Thymus (tissue), 11 donors: ENCODE measurements at regions not wholly inside any gene's neighbourhood (a gene's known extent, or its start where the extent isn't known, plus 50 kb on each side); places are given as distances from the start of the nearest gene placed in this dataset.

Source experiments
- DNase-seq, 9 donors: peaks; one replicate each; pipeline ENCODE4 v3.0.0-alpha.2; 2013; ENCODE audit warnings: low spot score in 9 of 9, low read depth in 6 of 9, missing footprints in 1 of 9
- H3K27ac ChIP-seq, 2 donors: one replicate each; pipeline ENCODE4 v1.5.1; 2013; ENCODE audit warnings: control low read depth in 1 of 2, low read depth in 1 of 2, low read length in 1 of 2, mild to moderate bottlenecking in 1 of 2, moderate library complexity in 1 of 2
- H3K27me3 ChIP-seq, 2 donors: one replicate each; pipeline ENCODE4 v1.5.1; 2013; ENCODE audit warnings: low read length in 1 of 2; ENCODE audit not compliant: control insufficient read depth in 2 of 2, insufficient read depth in 1 of 2
- H3K36me3 ChIP-seq, 2 donors: one replicate each; pipeline ENCODE4 v1.5.1; 2013; ENCODE audit warnings: low read length in 1 of 2, mild to moderate bottlenecking in 1 of 2, moderate library complexity in 1 of 2; ENCODE audit not compliant: control insufficient read depth in 2 of 2, insufficient read depth in 2 of 2
- H3K4me1 ChIP-seq, 2 donors: one replicate each; pipeline ENCODE4 v1.5.1; 2013; ENCODE audit warnings: low read length in 2 of 2; ENCODE audit not compliant: control insufficient read depth in 2 of 2, insufficient read depth in 2 of 2
- H3K4me3 ChIP-seq, 2 donors: one replicate each; pipeline ENCODE4 v1.5.1; 2013; ENCODE audit warnings: low read length in 2 of 2, control low read depth in 1 of 2, mild to moderate bottlenecking in 1 of 2
- H3K9me3 ChIP-seq, 2 donors: one replicate each; pipeline ENCODE4 v1.5.1; 2013; ENCODE audit warnings: low read length in 1 of 2, mild to moderate bottlenecking in 1 of 2; ENCODE audit not compliant: control insufficient read depth in 2 of 2, insufficient read depth in 1 of 2
- WGBS: extraction: QIAGEN DNeasy Blood & Tissue Kit; methylation state at CpG from one replicate; pipeline ENCODE4 v1.1.7; 2013; 5-methylcytosine and 5-hydroxymethylcytosine counted together
- donor health status: healthy.

- no peak overlapping the region for H3K4me3 ChIP-seq
- H3K27ac ChIP-seq: no peak overlapping the region
- H3K36me3 ChIP-seq: no peaks in the 10 kb centered on the region
- no peaks in the 10 kb centered on the region for H3K4me1 ChIP-seq
- WGBS: 99% methylated on average over 1 of the region's 1 CpG
- H3K9me3 ChIP-seq: no peaks in the 10 kb centered on the region
- H3K27me3 ChIP-seq: no peaks in the 10 kb centered on the region
- DNase-seq: no peak
These were observed 435.2 kb upstream of the SEMA3D start for GRCh38 chr7:85622059-85622458.

- no peak overlapping the region for H3K27ac ChIP-seq
- H3K36me3 ChIP-seq: no peaks in the 10 kb centered on the region
- 10% methylated on average over 3 of the region's 3 CpGs for WGBS
- no peaks in the 10 kb centered on the region for H3K9me3 ChIP-seq
- DNase-seq: no peak
- no peaks in the 10 kb centered on the region for H3K27me3 ChIP-seq
- no peaks in the 10 kb centered on the region for H3K4me1 ChIP-seq
- H3K4me3 ChIP-seq: no peak overlapping the region
These were observed 434.3 kb upstream of the SEMA3D start for GRCh38 chr7:85620936-85621685.

- DNase-seq: no peak
- 95% methylated on average over 1 of the region's 1 CpG for WGBS
- no peaks in the 10 kb centered on the region for H3K36me3 ChIP-seq
- no peak overlapping the region for H3K27ac ChIP-seq
- no peaks in the 10 kb centered on the region for H3K4me1 ChIP-seq
- H3K9me3 ChIP-seq: peaks cover 0 to 6% of the 10 kb centered on the region in 2 donors
- H3K4me3 ChIP-seq: no peak overlapping the region
- no peaks in the 10 kb centered on the region for H3K27me3 ChIP-seq
These were observed 432.4 kb upstream of the SEMA3D start for GRCh38 chr7:85619236-85619635.

- no peak for DNase-seq
- H3K4me3 ChIP-seq: no peak overlapping the region
These were observed 427.8 kb upstream of the SEMA3D start for GRCh38 chr7:85614684-85615083.

GRCh38 chr7:85612514-85612913 is 425.7 kb upstream of the SEMA3D start:
- H3K27me3 ChIP-seq: no peaks in the 10 kb centered on the region
- H3K36me3 ChIP-seq: no peaks in the 10 kb centered on the region
- H3K4me3 ChIP-seq: no peak overlapping the region
- H3K4me1 ChIP-seq: no peaks in the 10 kb centered on the region
- DNase-seq: no peak
- H3K27ac ChIP-seq: no peak overlapping the region
- peaks cover 0 to 6% of the 10 kb centered on the region in 2 donors for H3K9me3 ChIP-seq

More at GRCh38 chr7:85614684-85615083, 427.8 kb upstream of the SEMA3D start:
- Histone ChIP-seq H3K27me3 (no peaks in the 10 kb centered on the region), H3K9me3 (peaks cover 0 to 6% of the 10 kb centered on the region in 2 donors), H3K27ac (no peak overlapping the region), H3K36me3 (no peaks in the 10 kb centered on the region), H3K4me1 (no peaks in the 10 kb centered on the region)
- 97% methylated on average over 5 of the region's 5 CpGs for WGBS

- Histone ChIP-seq H3K27me3 (no peaks in the 10 kb centered on the region), H3K4me3 (no peak overlapping the region), H3K36me3 (no peaks in the 10 kb centered on the region), H3K9me3 (no peaks in the 10 kb centered on the region), H3K4me1 (no peaks in the 10 kb centered on the region), H3K27ac (no peak overlapping the region)
- DNase-seq: no peak
These were observed 421.9 kb upstream of the SEMA3D start for GRCh38 chr7:85608804-85609203.

- H3K4me1 ChIP-seq: no peaks in the 10 kb centered on the region
- 92% methylated on average over 2 of the region's 2 CpGs for WGBS
These were observed 415.3 kb upstream of the SEMA3D start for GRCh38 chr7:85602196-85602595.

GRCh38 chr7:85600395-85600794 is 413.5 kb upstream of the SEMA3D start:
- Histone ChIP-seq H3K27ac (no peak overlapping the region), H3K27me3 (no peaks in the 10 kb centered on the region), H3K4me1 (no peaks in the 10 kb centered on the region), H3K4me3 (no peak overlapping the region), H3K36me3 (no peaks in the 10 kb centered on the region), H3K9me3 (no peaks in the 10 kb centered on the region)
- 83% methylated on average over 3 of the region's 3 CpGs for WGBS
- no peak for DNase-seq

More at GRCh38 chr7:85602196-85602595, 415.3 kb upstream of the SEMA3D start:
- DNase-seq: no peak
- Histone ChIP-seq H3K27ac (no peak overlapping the region), H3K36me3 (no peaks in the 10 kb centered on the region), H3K9me3 (no peaks in the 10 kb centered on the region), H3K27me3 (no peaks in the 10 kb centered on the region), H3K4me3 (no peak overlapping the region)

- no peak overlapping the region for H3K27ac ChIP-seq
- no peaks in the 10 kb centered on the region for H3K9me3 ChIP-seq
- no peak overlapping the region for H3K4me3 ChIP-seq
- H3K4me1 ChIP-seq: no peaks in the 10 kb centered on the region
- H3K27me3 ChIP-seq: no peaks in the 10 kb centered on the region
- no peak for DNase-seq
- 96% methylated on average over 2 of the region's 2 CpGs for WGBS
- no peaks in the 10 kb centered on the region for H3K36me3 ChIP-seq
These were observed 410.0 kb upstream of the SEMA3D start for GRCh38 chr7:85596827-85597226.
